UCSD-AML1 (cell line): ENCODE measurements at regions not wholly inside any gene's neighbourhood (a gene's known extent, or its start where the extent isn't known, plus 50 kb on each side); places are given as distances from the start of the nearest gene placed in this dataset.

Experiments used
- DNase-seq: peaks from one replicate; lab custom pipeline; 2025; ENCODE audit not compliant: unreplicated experiment; lab: John Stamatoyannopoulos, UW

GRCh38 chr2:133717497-133717896 is 149.2 kb upstream of the NCKAP5 start:
- DNase-seq = no peak

DNA sequence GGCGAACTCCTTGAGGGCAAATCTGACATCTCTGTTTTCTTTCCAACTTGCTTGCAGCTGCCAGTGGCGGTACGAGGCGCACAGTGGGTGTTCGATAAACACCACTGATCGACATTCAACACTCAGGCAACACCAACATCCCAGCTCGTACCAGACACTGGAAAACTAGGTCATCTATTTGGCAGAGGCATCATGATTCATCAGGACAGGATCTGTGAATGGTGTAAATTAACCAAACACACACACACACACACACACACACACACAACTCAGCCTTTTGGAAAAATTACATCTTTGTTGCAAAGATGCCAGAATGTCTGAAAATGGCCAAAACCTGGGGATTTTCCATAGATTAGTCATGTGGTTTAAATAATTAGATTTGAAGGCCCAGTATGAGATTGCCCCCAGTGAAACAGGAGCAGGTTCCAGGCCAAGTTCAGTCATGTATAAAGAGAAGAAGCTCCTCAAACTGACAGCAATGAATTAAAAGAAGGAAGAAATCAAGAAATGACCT is 150.5 kb upstream of the NCKAP5 start:
- DNase-seq = no peak

- DNase-seq = no peak
Measured at GRCh38 chr2:133720429-133720828, 152.2 kb upstream of the NCKAP5 start.

GRCh38 chr2:133721118-133721517 is 152.9 kb upstream of the NCKAP5 start:
- no peak for DNase-seq

- no peak for DNase-seq
Measured at GRCh38 chr2:133723133-133723532, 154.9 kb upstream of the NCKAP5 start.

DNA sequence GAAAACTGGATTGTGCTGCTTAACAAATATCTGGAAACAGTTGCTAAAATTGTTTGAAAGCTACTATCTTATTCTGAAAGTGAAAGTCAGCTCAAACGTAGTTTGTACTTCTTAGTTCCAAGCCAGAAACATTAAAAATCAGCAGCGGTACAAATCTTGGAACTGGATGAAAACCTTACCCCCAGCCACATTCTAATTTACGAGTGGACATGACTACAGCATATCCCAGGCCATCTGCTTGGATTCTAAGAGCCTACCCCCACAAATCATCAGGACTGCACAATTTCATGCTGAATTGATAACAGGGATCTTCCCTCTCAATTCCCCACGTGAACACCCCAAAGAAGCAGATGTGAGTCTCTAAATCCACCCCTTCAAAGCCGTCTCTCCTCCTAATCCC is 158.7 kb upstream of the NCKAP5 start:
- no peak for DNase-seq

GRCh38 chr2:133732059-133732458 is 163.8 kb upstream of the NCKAP5 start:
- DNase-seq = no peak

- no peak for DNase-seq
Measured at GRCh38 chr2:133732982-133733900, 165.0 kb upstream of the NCKAP5 start.

DNA sequence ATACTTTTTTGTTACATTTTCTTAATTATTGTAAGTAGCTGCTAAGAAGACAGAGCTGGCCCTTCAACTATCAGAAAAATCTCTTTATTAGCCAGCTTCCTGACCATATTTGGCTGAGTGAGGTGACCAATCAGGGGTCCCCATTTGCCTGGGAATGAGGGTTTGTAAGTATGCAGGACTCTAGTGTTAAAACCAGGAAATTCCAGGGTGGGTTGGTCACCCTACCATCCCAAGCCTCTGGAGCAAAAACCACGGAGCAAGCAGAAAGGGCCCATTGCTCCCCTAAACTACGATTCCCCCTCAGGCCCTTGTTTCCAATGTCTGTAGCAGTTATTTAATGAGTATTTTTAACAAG is 165.6 kb upstream of the NCKAP5 start:
- DNase-seq = no peak

DNA sequence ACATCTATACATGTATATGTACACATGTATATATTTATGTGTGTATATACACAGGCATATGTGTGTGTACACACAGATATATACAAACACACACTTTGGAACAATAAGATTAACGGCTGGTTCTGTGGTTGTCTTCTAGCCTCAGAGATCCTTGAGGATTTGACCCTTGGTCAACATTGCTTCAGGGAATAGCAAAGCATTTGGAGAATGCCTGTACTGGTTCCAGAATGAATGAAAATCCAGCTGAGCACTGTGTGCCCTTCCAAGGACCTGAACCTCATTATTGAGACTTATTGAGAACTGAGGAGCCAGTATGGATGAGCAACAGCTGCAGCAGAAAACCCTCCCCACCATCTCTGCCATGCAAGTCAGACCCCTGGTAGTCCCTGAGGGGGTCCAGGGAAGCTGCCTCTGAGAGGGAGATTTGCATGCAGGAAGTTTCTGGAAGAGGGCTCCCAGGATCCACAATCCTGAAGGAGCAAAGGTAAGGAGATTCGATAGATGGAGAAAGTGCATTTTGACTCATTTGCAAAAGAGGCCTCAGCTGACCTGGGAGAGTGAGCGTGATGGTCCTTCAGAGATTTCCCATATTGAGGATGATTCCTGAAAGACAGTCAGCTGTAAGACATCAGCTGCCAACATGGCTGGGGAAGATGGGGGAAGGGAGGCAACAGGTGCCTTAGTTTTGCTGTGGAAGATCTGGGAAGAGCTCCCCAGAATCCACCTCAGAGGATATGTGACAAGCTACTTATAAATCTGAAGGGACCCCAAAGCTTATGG is 166.6 kb upstream of the NCKAP5 start:
- no peak for DNase-seq

GRCh38 chr2:133736674-133737073 is 168.4 kb upstream of the NCKAP5 start:
- DNase-seq = no peak

GRCh38 chr2:133737242-133737993 is 169.2 kb upstream of the NCKAP5 start:
- DNase-seq = no peak

- DNase-seq = no peak
Measured at GRCh38 chr2:133739039-133739438, 170.8 kb upstream of the NCKAP5 start.

- no peak for DNase-seq
Measured at GRCh38 chr2:133740500-133740899, 172.2 kb upstream of the NCKAP5 start.

GRCh38 chr2:133748007-133748700 is 179.9 kb upstream of the NCKAP5 start:
- DNase-seq = no peak

DNA sequence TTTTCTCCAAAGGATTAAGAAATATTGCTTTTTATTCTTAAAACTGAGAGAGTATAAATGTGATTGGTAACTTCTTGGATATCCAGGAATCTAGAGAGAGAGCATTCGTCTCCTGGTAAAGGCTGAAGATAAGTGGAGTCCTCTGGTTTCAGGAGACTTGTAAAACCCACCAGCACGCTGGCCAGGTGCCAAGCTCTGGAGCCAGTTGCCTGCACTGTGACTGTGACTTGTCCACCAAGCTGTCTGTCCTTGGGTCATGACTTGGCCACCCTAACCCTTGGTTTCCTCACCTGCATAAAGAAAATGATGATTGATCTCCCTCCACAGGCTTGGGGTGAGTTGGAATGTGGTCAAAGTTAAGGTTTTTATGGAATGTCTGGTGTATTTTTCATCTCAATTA is 185.4 kb upstream of the NCKAP5 start:
- DNase-seq = no peak

GRCh38 chr2:133755480-133756300 is 187.4 kb upstream of the NCKAP5 start:
- no peak for DNase-seq

GRCh38 chr2:133756833-133757232 is 188.6 kb upstream of the NCKAP5 start:
- no peak for DNase-seq

GRCh38 chr2:133760376-133760775 is 192.1 kb upstream of the NCKAP5 start:
- no peak for DNase-seq

DNA sequence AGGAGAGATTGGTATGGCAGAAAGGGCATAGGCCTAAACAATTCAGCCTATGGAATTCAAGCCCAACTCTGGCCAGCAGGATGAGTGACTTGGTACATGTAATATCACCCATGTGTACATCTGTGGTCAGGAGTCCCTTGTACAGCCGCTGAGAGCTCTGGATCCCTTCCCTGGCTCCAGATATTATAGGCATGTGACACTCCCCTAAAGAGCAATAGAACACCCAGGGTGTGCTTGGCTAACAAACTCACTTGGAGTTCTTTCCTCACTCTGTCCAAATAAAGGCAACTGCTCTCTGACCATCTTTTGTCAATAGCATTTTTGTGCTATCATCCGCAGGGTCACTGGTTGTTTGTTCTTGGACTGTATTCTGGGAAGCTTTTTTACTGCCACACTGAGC is 197.4 kb upstream of the NCKAP5 start:
- no peak for DNase-seq
